Thyroid gland (tissue), 4 donors: ENCODE measurements at regions not wholly inside any gene's neighbourhood (a gene's known extent, or its start where the extent isn't known, plus 50 kb on each side); places are given as distances from the start of the nearest gene placed in this dataset.

Experiments used
- DNase-seq, 2 donors: peaks; one replicate each; pipeline ENCODE4 v3.0.0-alpha.2; 2019
- H3K27ac ChIP-seq, 3 donors: fragments of 200-600 bp; sonication (generic); 1 replicate in 2 of 3; 2 replicates in 1 of 3; pipeline ENCODE4 v1.5.1; 2016 to 2019; ENCODE audit warnings: mild to moderate bottlenecking in 1 of 3, moderate library complexity in 1 of 3
- H3K27me3 ChIP-seq: fragments of 200-600 bp; sonication (generic); one replicate; pipeline ENCODE4 v1.5.1; 2019
- H3K36me3 ChIP-seq, 2 donors: fragments of 200-600 bp; sonication (generic); one replicate each; pipeline ENCODE4 v1.5.1; 2016 to 2019
- H3K4me1 ChIP-seq, 2 donors: fragments of 200-600 bp; sonication (generic); one replicate each; pipeline ENCODE4 v1.5.1; 2017 to 2019
- H3K4me3 ChIP-seq, 3 donors: fragments of 200-600 bp; sonication (generic); replicated peaks in 1 of 3; 1 replicate in 2 of 3; 2 replicates in 1 of 3; pipeline ENCODE4 v1.5.1; 2016; ENCODE audit warnings: mild to moderate bottlenecking in 1 of 3
- H3K9me3 ChIP-seq: fragments of 200-600 bp; sonication (generic); one replicate; pipeline ENCODE4 v1.5.1; 2017
- CTCF ChIP-seq, 6 experiments: fragments of 200-600 bp in 3 of 6; fragments of 450-650 bp in 3 of 6; sonication (generic) in 3 of 6; IDR thresholded peaks; one replicate each; pipeline ENCODE4 v1.5.1; 2016 to 2019; ENCODE audit warnings: antibody characterized with exemption in 6 of 6, mild to moderate bottlenecking in 2 of 6, inconsistent platforms in 1 of 6, moderate library complexity in 1 of 6
- POLR2A ChIP-seq, 2 donors: fragments of 450-650 bp; IDR thresholded peaks; one replicate each; pipeline ENCODE4 v1.6.1; 2017; ENCODE audit warnings: antibody characterized with exemption in 2 of 2, mild to moderate bottlenecking in 2 of 2, moderate library complexity in 1 of 2
- WGBS, 2 donors: methylation state at CpG; one replicate each; pipeline ENCODE4 v1.1.5; 2017; 5-methylcytosine and 5-hydroxymethylcytosine counted together
- intact Hi-C: fragments of 100-400 bp; cut with DNase I; formaldehyde crosslinking; loops from one replicate; pipeline ENCODE4 v1.15.1; 2023

GRCh38 chr20:53831812-53832211 is 238.2 kb upstream of the ZNF217 start:
- WGBS, 2 donors: 95 to 96% methylated on average over 3 of the region's 3 CpGs
- no peak overlapping the region for H3K4me3 ChIP-seq
- no peaks in the 10 kb centered on the region for H3K36me3 ChIP-seq
- no peaks in the 10 kb centered on the region for H3K9me3 ChIP-seq
- TF ChIP-seq POLR2A (IDR thresholded peaks at IDR 0.05) (no peak), CTCF (IDR thresholded peaks at IDR 0.05) (no peak)
- no peak overlapping the region for H3K27ac ChIP-seq
- H3K27me3 ChIP-seq: no peaks in the 10 kb centered on the region
- intact Hi-C loops: no loop called here
- H3K4me1 ChIP-seq: peaks cover 26 to 52% of the 10 kb centered on the region in 2 donors
- DNase-seq: no peak

GRCh38 chr20:53831228-53831627 is 237.6 kb upstream of the ZNF217 start:
- intact Hi-C loops: no loop called here
- Histone ChIP-seq H3K9me3 (no peaks in the 10 kb centered on the region), H3K27me3 (no peaks in the 10 kb centered on the region), H3K27ac (peak overlapping the region in 2 of 3 donors; percentile 94 to 97), H3K4me1 (peaks cover 26 to 52% of the 10 kb centered on the region in 2 donors), H3K4me3 (no peak overlapping the region), H3K36me3 (no peaks in the 10 kb centered on the region)
- DNase-seq: no peak
- WGBS, 2 donors: 98% methylated on average over 5 of the region's 5 CpGs
- TF ChIP-seq POLR2A (IDR thresholded peaks at IDR 0.05): no peak

GRCh38 chr20:53829724-53830521 is 236.3 kb upstream of the ZNF217 start:
- H3K27ac ChIP-seq: peak overlapping the region; percentile 90 to 97 (median 94)
- peak; percentile 45 to 63 for DNase-seq
- intact Hi-C loops: no loop called here
- no peaks in the 10 kb centered on the region for H3K36me3 ChIP-seq
- no peaks in the 10 kb centered on the region for H3K27me3 ChIP-seq
- H3K4me3 ChIP-seq: peak overlapping the region in 1 of 3 donors; percentile 1
- peaks cover 26 to 47% of the 10 kb centered on the region in 2 donors for H3K4me1 ChIP-seq
- no peaks in the 10 kb centered on the region for H3K9me3 ChIP-seq
- WGBS, 2 donors: 15 to 22% methylated on average over 5 of the region's 5 CpGs
- TF ChIP-seq CTCF (IDR thresholded peaks at IDR 0.05) (no peak), POLR2A (IDR thresholded peaks at IDR 0.05) (peak in 1 of 2 donors; percentile 41)

DNA sequence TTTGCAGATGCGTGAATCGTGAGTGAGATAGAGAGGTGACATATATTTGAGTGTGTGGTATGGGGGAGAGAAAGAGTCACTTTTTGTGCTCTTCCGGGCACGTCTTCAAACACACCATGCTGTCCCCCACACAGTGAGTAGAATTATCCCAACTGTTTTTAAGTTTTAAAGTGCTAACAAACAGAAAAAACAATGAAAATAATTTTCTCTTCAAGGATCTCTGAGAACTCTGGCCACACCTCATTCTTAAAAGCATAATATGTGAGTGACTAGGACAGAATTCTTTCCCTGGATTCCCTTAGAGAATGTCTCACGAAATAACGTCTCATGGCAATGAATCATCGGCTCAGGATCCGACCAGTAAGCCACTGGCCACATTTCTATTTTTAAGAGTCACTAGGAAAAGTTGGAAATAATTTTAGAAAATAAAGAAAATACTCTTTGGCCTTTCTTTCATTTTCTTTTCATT is 235.7 kb upstream of the ZNF217 start:
- Histone ChIP-seq H3K27ac (peak overlapping the region; percentile 90 to 97 (median 94)), H3K9me3 (no peaks in the 10 kb centered on the region), H3K4me1 (peaks cover 26 to 41% of the 10 kb centered on the region in 2 donors), H3K36me3 (no peaks in the 10 kb centered on the region), H3K4me3 (peak overlapping the region in 1 of 3 donors; percentile 1), H3K27me3 (no peaks in the 10 kb centered on the region)
- TF ChIP-seq POLR2A (IDR thresholded peaks at IDR 0.05) (peak in 1 of 2 donors; percentile 32), CTCF (IDR thresholded peaks at IDR 0.05) (no peak)
- no peak for DNase-seq
- 14 to 28% methylated on average over 8 of the region's 8 CpGs for WGBS, 2 donors
- intact Hi-C loops: no loop called here

DNA sequence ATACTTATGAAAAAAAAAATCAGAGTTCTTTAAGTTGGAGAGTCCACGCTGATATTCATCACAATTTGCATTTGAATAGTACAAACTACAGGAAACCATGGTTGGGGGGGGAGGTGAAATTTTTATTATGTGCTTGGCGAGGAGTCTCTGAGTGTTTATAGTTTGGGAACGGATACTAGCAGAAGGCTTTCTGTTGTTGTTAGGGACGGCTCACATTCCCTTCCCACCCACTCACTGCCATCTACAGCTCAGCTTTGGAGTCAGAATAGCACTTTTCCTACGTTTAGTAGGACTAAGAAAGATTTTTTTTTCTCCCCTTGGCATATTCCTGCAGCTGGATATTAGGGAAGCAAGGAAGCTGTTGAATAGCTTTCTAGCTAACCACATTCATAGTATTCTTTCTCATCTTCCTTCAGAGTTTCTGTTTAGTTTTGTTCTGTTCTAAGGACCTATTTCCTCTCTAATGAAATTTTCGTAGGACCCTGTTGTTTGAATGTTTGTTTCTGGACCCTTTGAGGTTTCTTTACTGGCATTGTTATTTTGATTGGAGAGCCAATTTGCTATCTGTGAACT is 235.1 kb upstream of the ZNF217 start:
- peak in 1 of 2 donors; percentile 18 for TF ChIP-seq POLR2A (IDR thresholded peaks at IDR 0.05)
- no peak for TF ChIP-seq CTCF (IDR thresholded peaks at IDR 0.05)
- intact Hi-C loops: no loop called here
- WGBS, 2 donors: 12 to 13% methylated on average over 6 of the region's 6 CpGs
- H3K36me3 ChIP-seq: no peaks in the 10 kb centered on the region
- peaks cover 26 to 37% of the 10 kb centered on the region in 2 donors for H3K4me1 ChIP-seq
- peak in 1 of 2 donors; percentile 22 for DNase-seq
- no peaks in the 10 kb centered on the region for H3K9me3 ChIP-seq
- peak overlapping the region; percentile 90 to 97 (median 94) for H3K27ac ChIP-seq
- no peaks in the 10 kb centered on the region for H3K27me3 ChIP-seq
- H3K4me3 ChIP-seq: peak overlapping the region in 1 of 3 donors; percentile 1
